HepG2 (cell line): ENCODE measurements at regions not wholly inside any gene's neighbourhood (a gene's known extent, or its start where the extent isn't known, plus 50 kb on each side); places are given as distances from the start of the nearest gene placed in this dataset.

ENCODE experiments used
- ATAC-seq: fragments of 200-7000 bp; cut with Tn5 transposase; 3 replicates; pipeline ENCODE4 v1.9.1; 2020; ENCODE audit warnings: mild to moderate bottlenecking, moderate library complexity
- BruUV-seq: library from RNA; stranded (reverse); fragments of 400-500 nt; replicated peaks from 2 replicates; lab custom pipeline; 2021; lab: Mats Ljungman, UMichigan
- CTCF ChIA-PET: fragments of 300-600 bp; formaldehyde crosslinking; extraction: SDS; loops from one replicate; lab custom pipeline; 2021; ENCODE audit warnings: low total read pairs, inconsistent platforms, low intra/inter-chr PET ratio; lab: Yijun Ruan, JAX
- POLR2A ChIA-PET: fragments of 350-600 bp; sonication (Branson Sonifier 250); formaldehyde crosslinking; loops from one replicate; lab custom pipeline; 2020; ENCODE audit warnings: antibody characterized with exemption, inconsistent platforms; lab: Yijun Ruan, JAX
- DNase-seq: peaks from one replicate; pipeline ENCODE4 v3.0.0-alpha.2; 2015; ENCODE audit warnings: low spot score
- FAIRE-seq: peaks from 3 replicates; lab custom pipeline; 2011; peaks lifted over from hg19 to GRCh38; lab: Jason Lieb, UNC
- H2AFZ ChIP-seq: one replicate; pipeline ENCODE4 v1.6.1; 2011; ENCODE audit warnings: low read length, inconsistent platforms
- H3K27ac ChIP-seq: fragments of 300-600 bp; 3 replicates; pipeline ENCODE4 v1.8.0; 2011; ENCODE audit warnings: mixed run types, mild to moderate bottlenecking, mixed read lengths, low read length, inconsistent platforms; ENCODE audit not compliant: insufficient read depth; ENCODE audit errors: extremely low read length
- H3K27me3 ChIP-seq, 2 experiments: fragments of 200-600 bp in 1 of 2; 2 replicates in 1 of 2; 3 replicates in 1 of 2; pipeline versions ENCODE4 v1.6.0 to v1.8.0; 2011; ENCODE audit warnings: low read length in 2 of 2, mild to moderate bottlenecking in 2 of 2, moderate library complexity in 2 of 2, inconsistent platforms in 1 of 2; ENCODE audit not compliant: insufficient read depth in 2 of 2, control insufficient read depth in 1 of 2
- H3K36me3 ChIP-seq, 2 experiments: fragments of 200-600 bp in 1 of 2; replicated peaks in 1 of 2; 2 replicates in 1 of 2; 3 replicates in 1 of 2; pipeline versions ENCODE4 v1.5.1 to v1.8.0; 2011; ENCODE audit warnings: low read length in 2 of 2, inconsistent platforms in 1 of 2; ENCODE audit not compliant: insufficient read depth in 2 of 2, control insufficient read depth in 1 of 2
- H3K4me1 ChIP-seq: 2 replicates; pipeline ENCODE4 v1.5.1; 2012; ENCODE audit warnings: low read length, inconsistent platforms; ENCODE audit not compliant: insufficient read depth
- H3K4me2 ChIP-seq: 2 replicates; pipeline ENCODE4 v1.6.0; 2011; ENCODE audit warnings: low read depth, low read length, inconsistent platforms
- H3K4me3 ChIP-seq, 3 experiments: fragments of 200-600 bp in 1 of 3; sonication (generic), shearing (Covaris generic) in 1 of 3; replicated peaks in 1 of 3; 2 replicates each; pipeline ENCODE4 v1.5.1; 2011 to 2016; ENCODE audit warnings: low read length in 3 of 3, inconsistent platforms in 2 of 3, low read depth in 2 of 3, mild to moderate bottlenecking in 2 of 3, control low read depth in 1 of 3, mixed read lengths in 1 of 3; ENCODE audit not compliant: insufficient read depth in 1 of 3
- H3K79me2 ChIP-seq: one replicate; pipeline ENCODE4 v1.6.1; 2011; ENCODE audit warnings: low read length, inconsistent platforms; ENCODE audit not compliant: insufficient read depth
- H3K9ac ChIP-seq: 2 replicates; pipeline ENCODE4 v1.6.0; 2011; ENCODE audit warnings: mild to moderate bottlenecking, low read depth, low read length, inconsistent platforms; ENCODE audit not compliant: insufficient read depth
- H3K9me3 ChIP-seq: 2 replicates; pipeline ENCODE4 v1.5.1; 2012; ENCODE audit warnings: mild to moderate bottlenecking, low read length
- H4K20me1 ChIP-seq: 2 replicates; pipeline ENCODE4 v1.6.0; 2011; ENCODE audit warnings: inconsistent platforms, mild to moderate bottlenecking, low read length, moderate library complexity; ENCODE audit not compliant: insufficient read depth
- DPF2 ChIP-seq: sonication (generic); formaldehyde crosslinking; IDR thresholded peaks from 2 replicates; pipeline ENCODE4 v1.4.0; 2020; ENCODE audit warnings: mild to moderate bottlenecking, low read depth, missing genetic modification reagents, borderline replicate concordance
- ETV5 ChIP-seq: IDR thresholded peaks from 2 replicates; pipeline ENCODE4 v1.6.1; 2018; ENCODE audit warnings: missing biosample characterization, missing genetic modification reagents, inconsistent platforms, borderline replicate concordance
- KLF9 ChIP-seq: IDR thresholded peaks from 2 replicates; pipeline ENCODE4 v1.6.1; 2016; ENCODE audit warnings: low read depth
- MED8 ChIP-seq: sonication (generic); formaldehyde crosslinking; IDR thresholded peaks from 2 replicates; pipeline ENCODE4 v1.8.1; 2023; ENCODE audit warnings: mild to moderate bottlenecking, missing genetic modification reagents; ENCODE audit not compliant: insufficient replicate concordance
- PITX1 ChIP-seq: sonication (generic); formaldehyde crosslinking; IDR thresholded peaks from 2 replicates; pipeline ENCODE4 v1.5.1; 2020; ENCODE audit warnings: mild to moderate bottlenecking, missing genetic modification reagents
- REL ChIP-seq: sonication (generic); formaldehyde crosslinking; conservative IDR thresholded peaks from 2 replicates; pipeline ENCODE4 v1.8.0; 2022; ENCODE audit warnings: mild to moderate bottlenecking, missing genetic modification reagents, moderate library complexity
- SP140L ChIP-seq: sonication (generic); formaldehyde crosslinking; IDR thresholded peaks from 2 replicates; pipeline ENCODE4 v1.4.0; 2020; ENCODE audit warnings: missing genetic modification reagents, borderline replicate concordance
- TBX2 ChIP-seq: sonication (generic); formaldehyde crosslinking; IDR thresholded peaks from 2 replicates; pipeline ENCODE4 v1.5.0; 2020; ENCODE audit warnings: missing genetic modification reagents, mild to moderate bottlenecking, borderline replicate concordance
- U2AF2 ChIP-seq: fragments of 200-400 bp; formaldehyde crosslinking; IDR thresholded peaks from 2 replicates; pipeline ENCODE4 v1.6.1; 2017; ENCODE audit warnings: low read depth, mild to moderate bottlenecking, low read length
- XBP1 ChIP-seq: sonication (generic); formaldehyde crosslinking; IDR thresholded peaks from 2 replicates; pipeline ENCODE4 v1.5.0; 2020; ENCODE audit warnings: missing genetic modification reagents
- ZFAT ChIP-seq: sonication (generic); formaldehyde crosslinking; conservative IDR thresholded peaks from 2 replicates; pipeline ENCODE4 v1.8.1; 2023; ENCODE audit warnings: missing genetic modification reagents, inconsistent platforms
- ZNF367 ChIP-seq: sonication (generic); formaldehyde crosslinking; IDR thresholded peaks from 2 replicates; pipeline ENCODE4 v1.4.0; 2020; ENCODE audit warnings: missing genetic modification reagents, borderline replicate concordance
- ZNF446 ChIP-seq: sonication (generic); formaldehyde crosslinking; IDR thresholded peaks from 2 replicates; pipeline ENCODE4 v1.5.0; 2020; ENCODE audit warnings: mild to moderate bottlenecking, missing genetic modification reagents
- ZNF460 ChIP-seq: sonication (generic); formaldehyde crosslinking; IDR thresholded peaks from 2 replicates; pipeline ENCODE4 v1.5.1; 2020; ENCODE audit warnings: missing genetic modification reagents, mild to moderate bottlenecking, borderline replicate concordance
- ZNF672 ChIP-seq: sonication (generic); formaldehyde crosslinking; IDR thresholded peaks from 2 replicates; pipeline ENCODE4 v1.8.1; 2022; ENCODE audit warnings: missing genetic modification reagents
- WGBS: methylation state at CpG from one replicate; pipeline ENCODE4 v1.1.6; 2017; ENCODE audit warnings: low lambda C conversion rate; 5-methylcytosine and 5-hydroxymethylcytosine counted together
- in situ Hi-C: cut with HindIII; loops from 2 replicates; pipeline ENCODE4 v1.10.0; 2017; ENCODE audit warnings: low pct_unique_long_range_greater_than_20kb; ENCODE audit not compliant: extremely low pct_ligation_motif_present
- intact Hi-C: fragments of 100-400 bp; cut with micrococcal nuclease; formaldehyde crosslinking; loops from one replicate; pipeline ENCODE4 v1.10.0; 2022; ENCODE audit not compliant: unreplicated experiment
- TF ChIP-seq, protein P1 (sequence below), 2 experiments: fragments of 450-650 bp in 1 of 2; sonication (generic) in 1 of 2; formaldehyde crosslinking; IDR thresholded peaks; 2 replicates each; pipeline versions ENCODE4 v1.5.0 to v1.8.0; 2020 to 2022; ENCODE audit warnings: mild to moderate bottlenecking in 1 of 2, missing genetic modification reagents in 1 of 2
- TF ChIP-seq, protein P2 (sequence below): sonication (generic); formaldehyde crosslinking; IDR thresholded peaks from 2 replicates; pipeline ENCODE4 v1.5.1; 2020; ENCODE audit warnings: missing genetic modification reagents, mild to moderate bottlenecking, borderline replicate concordance
- TF ChIP-seq, protein P3 (sequence below): IDR thresholded peaks from 2 replicates; pipeline ENCODE4 v1.6.1; 2016; ENCODE audit warnings: low read depth, missing genetic modification reagents, missing compliant biosample characterization

DNA sequence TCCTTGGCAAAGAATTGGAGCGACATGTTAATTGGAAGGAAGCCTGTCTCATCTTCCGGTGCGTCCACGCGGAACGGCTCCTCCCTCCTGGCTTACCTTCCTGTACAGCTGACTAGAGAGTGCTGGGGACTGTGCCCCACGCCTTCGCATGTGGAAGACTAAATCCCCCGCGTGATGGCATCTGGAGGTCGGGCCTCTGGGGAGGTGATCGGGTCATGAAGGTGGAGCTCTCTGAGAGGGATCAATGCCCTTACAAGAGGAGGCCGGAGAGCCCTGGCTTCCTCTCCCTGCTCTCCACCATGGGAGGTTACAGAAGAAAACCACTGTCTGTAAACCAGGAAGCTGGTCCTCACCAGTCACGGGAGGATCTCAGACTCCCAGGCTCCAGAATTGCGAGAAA, 104.1 kb upstream of the OTOS start (continued):
- TF ChIP-seq, protein P1, sequence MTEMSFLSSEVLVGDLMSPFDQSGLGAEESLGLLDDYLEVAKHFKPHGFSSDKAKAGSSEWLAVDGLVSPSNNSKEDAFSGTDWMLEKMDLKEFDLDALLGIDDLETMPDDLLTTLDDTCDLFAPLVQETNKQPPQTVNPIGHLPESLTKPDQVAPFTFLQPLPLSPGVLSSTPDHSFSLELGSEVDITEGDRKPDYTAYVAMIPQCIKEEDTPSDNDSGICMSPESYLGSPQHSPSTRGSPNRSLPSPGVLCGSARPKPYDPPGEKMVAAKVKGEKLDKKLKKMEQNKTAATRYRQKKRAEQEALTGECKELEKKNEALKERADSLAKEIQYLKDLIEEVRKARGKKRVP (CRISPR knock-in tag; IDR thresholded peaks at IDR 0.05), result no peak
- TF ChIP-seq XBP1, result no peak

GRCh38 chr2:240245184-240245583, 104.7 kb upstream of the OTOS start:
- CTCF ChIA-PET, result no interaction called here
- Histone ChIP-seq H3K4me1 (peaks cover 11% of the 10 kb centered on the region), H4K20me1 (no peaks in the 10 kb centered on the region), H3K36me3 (no peaks in the 10 kb centered on the region), H2AFZ (no peak overlapping the region), H3K27ac (no peak overlapping the region), H3K9ac (no peak overlapping the region), H3K9me3 (no peaks in the 10 kb centered on the region), H3K79me2 (no peaks in the 10 kb centered on the region), H3K27me3 (peaks cover 0 to 13% of the 10 kb centered on the region in 2 experiments; a peak in 1 of 5 replicates), H3K4me2 (no peak overlapping the region), H3K4me3 (no peak overlapping the region)
- BruUV-seq, result no TSS peak
- in situ Hi-C loops (no loop called here), intact Hi-C loops (no loop called here)
- ATAC-seq (no peak), DNase-seq (no peak), FAIRE-seq (no peak)
- 76% methylated on average over 4 of the region's 4 CpGs for WGBS
- POLR2A ChIA-PET, result interaction anchor here (1.5 kb wide), 1 partner anchor 11 kb away, joined by 5 read pairs; no protein-coding TSS in a partner anchor
- TF ChIP-seq ZNF367 (CRISPR knock-in tag) (no peak), ETV5 (CRISPR knock-in tag) (no peak), ZNF446 (no peak), MED8 (CRISPR knock-in tag) (no peak), KLF9 (CRISPR knock-in tag) (no peak), REL (CRISPR knock-in tag) (no peak), SP140L (no peak), PITX1 (CRISPR knock-in tag) (no peak), ZNF460 (CRISPR knock-in tag) (no peak), U2AF2 (no peak), TBX2 (CRISPR knock-in tag) (no peak), ZNF672 (no peak), DPF2 (CRISPR knock-in tag) (no peak), ZFAT (CRISPR knock-in tag) (no peak)
- TF ChIP-seq, protein P2, sequence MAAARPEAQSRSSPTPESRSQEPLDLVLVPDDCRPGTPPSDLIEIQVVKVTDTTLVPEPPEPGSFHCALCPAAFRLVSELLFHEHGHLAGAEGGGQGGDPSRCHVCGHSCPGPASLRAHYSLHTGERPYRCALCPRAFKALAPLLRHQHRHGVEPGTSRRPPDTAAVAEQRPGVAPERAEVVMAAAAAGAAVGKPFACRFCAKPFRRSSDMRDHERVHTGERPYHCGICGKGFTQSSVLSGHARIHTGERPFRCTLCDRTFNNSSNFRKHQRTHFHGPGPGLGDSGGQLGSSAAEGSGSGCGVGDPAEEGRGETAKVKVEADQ (CRISPR knock-in tag), result no peak
- TF ChIP-seq, protein P3, sequence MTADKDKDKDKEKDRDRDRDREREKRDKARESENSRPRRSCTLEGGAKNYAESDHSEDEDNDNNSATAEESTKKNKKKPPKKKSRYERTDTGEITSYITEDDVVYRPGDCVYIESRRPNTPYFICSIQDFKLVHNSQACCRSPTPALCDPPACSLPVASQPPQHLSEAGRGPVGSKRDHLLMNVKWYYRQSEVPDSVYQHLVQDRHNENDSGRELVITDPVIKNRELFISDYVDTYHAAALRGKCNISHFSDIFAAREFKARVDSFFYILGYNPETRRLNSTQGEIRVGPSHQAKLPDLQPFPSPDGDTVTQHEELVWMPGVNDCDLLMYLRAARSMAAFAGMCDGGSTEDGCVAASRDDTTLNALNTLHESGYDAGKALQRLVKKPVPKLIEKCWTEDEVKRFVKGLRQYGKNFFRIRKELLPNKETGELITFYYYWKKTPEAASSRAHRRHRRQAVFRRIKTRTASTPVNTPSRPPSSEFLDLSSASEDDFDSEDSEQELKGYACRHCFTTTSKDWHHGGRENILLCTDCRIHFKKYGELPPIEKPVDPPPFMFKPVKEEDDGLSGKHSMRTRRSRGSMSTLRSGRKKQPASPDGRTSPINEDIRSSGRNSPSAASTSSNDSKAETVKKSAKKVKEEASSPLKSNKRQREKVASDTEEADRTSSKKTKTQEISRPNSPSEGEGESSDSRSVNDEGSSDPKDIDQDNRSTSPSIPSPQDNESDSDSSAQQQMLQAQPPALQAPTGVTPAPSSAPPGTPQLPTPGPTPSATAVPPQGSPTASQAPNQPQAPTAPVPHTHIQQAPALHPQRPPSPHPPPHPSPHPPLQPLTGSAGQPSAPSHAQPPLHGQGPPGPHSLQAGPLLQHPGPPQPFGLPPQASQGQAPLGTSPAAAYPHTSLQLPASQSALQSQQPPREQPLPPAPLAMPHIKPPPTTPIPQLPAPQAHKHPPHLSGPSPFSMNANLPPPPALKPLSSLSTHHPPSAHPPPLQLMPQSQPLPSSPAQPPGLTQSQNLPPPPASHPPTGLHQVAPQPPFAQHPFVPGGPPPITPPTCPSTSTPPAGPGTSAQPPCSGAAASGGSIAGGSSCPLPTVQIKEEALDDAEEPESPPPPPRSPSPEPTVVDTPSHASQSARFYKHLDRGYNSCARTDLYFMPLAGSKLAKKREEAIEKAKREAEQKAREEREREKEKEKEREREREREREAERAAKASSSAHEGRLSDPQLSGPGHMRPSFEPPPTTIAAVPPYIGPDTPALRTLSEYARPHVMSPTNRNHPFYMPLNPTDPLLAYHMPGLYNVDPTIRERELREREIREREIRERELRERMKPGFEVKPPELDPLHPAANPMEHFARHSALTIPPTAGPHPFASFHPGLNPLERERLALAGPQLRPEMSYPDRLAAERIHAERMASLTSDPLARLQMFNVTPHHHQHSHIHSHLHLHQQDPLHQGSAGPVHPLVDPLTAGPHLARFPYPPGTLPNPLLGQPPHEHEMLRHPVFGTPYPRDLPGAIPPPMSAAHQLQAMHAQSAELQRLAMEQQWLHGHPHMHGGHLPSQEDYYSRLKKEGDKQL, result no peak
